B cell (primary cell): ENCODE measurements at regions not wholly inside any gene's neighbourhood (a gene's known extent, or its start where the extent isn't known, plus 50 kb on each side); places are given as distances from the start of the nearest gene placed in this dataset.

Experiments
- ATAC-seq: fragments of 200-7000 bp; cut with Tn5 transposase; one replicate; pipeline ENCODE4 v1.10.0; 2021; ENCODE audit warnings: low read depth, mild to moderate bottlenecking, moderate number of reproducible peaks, moderate library complexity
- CTCF ChIA-PET: fragments of 350-600 bp; sonication (Branson Sonifier 250); formaldehyde crosslinking; loops from one replicate; lab custom pipeline; 2021; ENCODE audit warnings: antibody characterized with exemption, inconsistent platforms; lab: Charles Lee
- POLR2A ChIA-PET: fragments of 350-600 bp; sonication (Branson Sonifier 250); formaldehyde crosslinking; loops from one replicate; lab custom pipeline; 2021; ENCODE audit warnings: antibody characterized with exemption; lab: Charles Lee
- DNase-seq: peaks from one replicate; pipeline ENCODE4 v3.0.0; 2013
- H2AFZ ChIP-seq: 2 replicates; pipeline ENCODE4 v1.6.1; 2012; ENCODE audit warnings: mild to moderate bottlenecking, low read depth, low read length; ENCODE audit not compliant: insufficient read depth, poor library complexity, severe bottlenecking
- H3K27ac ChIP-seq, 2 donors: 1 replicate in 1 of 2; 2 replicates in 1 of 2; pipeline ENCODE4 v1.5.1; 2012 to 2013; ENCODE audit warnings: low read length in 2 of 2, mild to moderate bottlenecking in 2 of 2, moderate library complexity in 1 of 2
- H3K27me3 ChIP-seq, 4 experiments: fragments of 200-600 bp in 1 of 4; sonication (generic) in 1 of 4; replicated peaks in 1 of 4; 1 replicate in 2 of 4; 2 replicates in 2 of 4; pipeline versions ENCODE4 v1.6.1 to v1.7.0; 2013 to 2016; ENCODE audit warnings: low read length in 3 of 4, mild to moderate bottlenecking in 2 of 4, mixed read lengths in 1 of 4, moderate library complexity in 1 of 4; ENCODE audit not compliant: insufficient read depth in 4 of 4, control insufficient read depth in 3 of 4; ENCODE audit errors: control extremely low read depth in 1 of 4
- H3K36me3 ChIP-seq, 2 experiments: replicated peaks in 1 of 2; 1 replicate in 1 of 2; 2 replicates in 1 of 2; pipeline versions ENCODE4 v1.6.1 to v1.7.1; 2013; ENCODE audit warnings: low read length in 1 of 2; ENCODE audit not compliant: insufficient read depth in 2 of 2, control insufficient read depth in 1 of 2; ENCODE audit errors: control extremely low read depth in 1 of 2, extremely low read depth in 1 of 2
- H3K4me1 ChIP-seq, 2 donors: fragments of 200-600 bp in 1 of 2; sonication (generic) in 1 of 2; 1 replicate in 1 of 2; 2 replicates in 1 of 2; pipeline versions ENCODE4 v1.5.1 to v1.6.1; 2013 to 2017; ENCODE audit warnings: low read length in 2 of 2; ENCODE audit not compliant: control insufficient read depth in 2 of 2, insufficient read depth in 2 of 2
- H3K4me2 ChIP-seq: replicated peaks from 2 replicates; pipeline ENCODE3; 2012; ENCODE audit warnings: mild to moderate bottlenecking, low read depth, low read length; ENCODE audit not compliant: poor library complexity, severe bottlenecking
- H3K4me3 ChIP-seq, 5 experiments: fragments of 200-600 bp in 1 of 5; sonication (generic) in 1 of 5; 1 replicate in 3 of 5; 2 replicates in 2 of 5; pipeline versions ENCODE4 v1.5.1 to v1.7.0; 2011 to 2016; ENCODE audit warnings: low read length in 4 of 5, mild to moderate bottlenecking in 4 of 5, low read depth in 2 of 5, control low read depth in 1 of 5, moderate library complexity in 1 of 5; ENCODE audit not compliant: insufficient read depth in 1 of 5; ENCODE audit errors: control extremely low read depth in 1 of 5, extremely low read depth in 1 of 5
- H3K79me2 ChIP-seq: fragments of 200-600 bp; sonication (generic); one replicate; pipeline ENCODE4 v1.6.0; 2016; ENCODE audit warnings: low read length; ENCODE audit not compliant: control insufficient read depth, insufficient read depth
- H3K9ac ChIP-seq: fragments of 200-600 bp; sonication (generic); 2 replicates; pipeline ENCODE4 v1.6.1; 2017; ENCODE audit warnings: mild to moderate bottlenecking, low read length, moderate library complexity
- H3K9me3 ChIP-seq, 3 donors: one replicate each; pipeline versions ENCODE4 v1.6.1 to v1.7.1; 2013; ENCODE audit warnings: low read length in 2 of 3; ENCODE audit not compliant: control insufficient read depth in 2 of 3, insufficient read depth in 1 of 3; ENCODE audit errors: control extremely low read depth in 1 of 3
- H4K20me1 ChIP-seq: 2 replicates; pipeline ENCODE4 v1.6.0; 2012; ENCODE audit warnings: mild to moderate bottlenecking, low read length; ENCODE audit not compliant: insufficient read depth, control insufficient read depth, poor library complexity, severe bottlenecking
- H3K27ac Mint-ChIP-seq: one replicate; pipeline ENCODE4 v1.8.0; 2021; ENCODE audit warnings: mixed read lengths
- H3K27me3 Mint-ChIP-seq: one replicate; pipeline ENCODE4 v1.8.0; 2021; ENCODE audit warnings: mixed read lengths
- H3K4me1 Mint-ChIP-seq: one replicate; pipeline ENCODE4 v1.8.0; 2021; ENCODE audit warnings: mixed read lengths
- H3K4me3 Mint-ChIP-seq: one replicate; pipeline ENCODE4 v1.8.0; 2021; ENCODE audit warnings: mixed read lengths
- H3K9me3 Mint-ChIP-seq: one replicate; pipeline ENCODE4 v1.8.0; 2022; ENCODE audit warnings: mixed read lengths; ENCODE audit not compliant: insufficient read depth
- CTCF ChIP-seq: fragments of 200-600 bp; IDR thresholded peaks from one replicate; pipeline ENCODE4 v1.8.0; 2022; ENCODE audit warnings: antibody characterized with exemption, mild to moderate bottlenecking
- EZH2 ChIP-seq: IDR thresholded peaks from 2 replicates; pipeline ENCODE4 v1.6.1; 2012; ENCODE audit warnings: borderline replicate concordance, low read depth, mild to moderate bottlenecking, moderate library complexity, low read length; ENCODE audit not compliant: insufficient read depth, poor library complexity, severe bottlenecking
- WGBS: methylation state at CpG from one replicate; pipeline ENCODE4 v1.1.5; 2013; ENCODE audit warnings: missing lambda C conversion rate; ENCODE audit not compliant: insufficient coverage; 5-methylcytosine and 5-hydroxymethylcytosine counted together
- intact Hi-C: fragments of 100-400 bp; cut with micrococcal nuclease; formaldehyde crosslinking; loops from one replicate; pipeline ENCODE4 v1.10.0; 2022

GRCh38 chr1:185500001-185500626 lies 183.1 kb upstream of the IVNS1ABP start:
- H3K36me3 ChIP-seq, result no peaks in the 10 kb centered on the region
- Mint-ChIP-seq H3K9me3 (peaks cover 2% of the 10 kb centered on the region), H3K27ac (no peak overlapping the region), H3K4me3 (no peak overlapping the region), H3K27me3 (peaks cover 5% of the 10 kb centered on the region), H3K4me1 (no peaks in the 10 kb centered on the region)
- no peaks in the 10 kb centered on the region for H3K27me3 ChIP-seq
- H3K27ac ChIP-seq, result no peak overlapping the region
- no peak overlapping the region for H3K9ac ChIP-seq
- POLR2A ChIA-PET, result no interaction called here
- no peaks in the 10 kb centered on the region for H4K20me1 ChIP-seq
- H3K4me3 ChIP-seq, result no peak overlapping the region
- no peak for ATAC-seq
- no peak overlapping the region for H2AFZ ChIP-seq
- DNase-seq, result no peak
- no peak overlapping the region for H3K4me2 ChIP-seq
- WGBS, result 50% methylated on average over 2 of the region's 4 CpGs
- TF ChIP-seq EZH2, result no peak
- no peak for TF ChIP-seq CTCF
- CTCF ChIA-PET, result no interaction called here
- peaks cover 0 to 2% (median 0%) of the 10 kb centered on the region in 3 donors for H3K9me3 ChIP-seq
- H3K79me2 ChIP-seq, result no peaks in the 10 kb centered on the region
- intact Hi-C loops, result no loop called here
- no peaks in the 10 kb centered on the region for H3K4me1 ChIP-seq

DNA sequence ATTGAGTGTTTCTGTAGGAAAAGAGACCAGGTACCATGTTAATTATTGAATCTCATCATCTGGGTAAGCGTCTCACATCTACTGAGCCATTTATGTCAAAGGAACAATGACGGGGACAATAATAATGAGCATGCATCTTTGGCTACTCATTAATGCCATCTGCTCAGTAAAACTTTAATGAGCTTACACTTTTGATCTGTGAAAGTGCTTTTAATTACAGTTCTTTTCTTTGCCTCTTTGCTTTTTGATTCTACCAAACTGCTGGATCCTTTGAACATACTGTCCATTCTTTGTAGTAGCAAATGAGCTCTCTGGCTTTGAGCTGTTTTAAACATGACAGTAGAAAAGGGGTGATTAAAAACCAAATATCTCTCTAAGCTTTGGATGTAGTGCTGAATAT lies 181.2 kb upstream of the IVNS1ABP start:
- Histone ChIP-seq H3K4me2 (no peak overlapping the region), H3K4me3 (no peak overlapping the region), H3K27me3 (no peaks in the 10 kb centered on the region), H3K79me2 (no peaks in the 10 kb centered on the region), H3K27ac (no peak overlapping the region), H4K20me1 (no peaks in the 10 kb centered on the region), H3K36me3 (no peaks in the 10 kb centered on the region), H3K4me1 (no peaks in the 10 kb centered on the region), H3K9me3 (no peaks in the 10 kb centered on the region), H2AFZ (no peak overlapping the region), H3K9ac (no peak overlapping the region)
- ChIA-PET POLR2A (no interaction called here), CTCF (interaction anchor here (1.0 kb wide), 1 partner anchor 13 kb away, joined by 3 read pairs; no protein-coding TSS in a partner anchor)
- WGBS, result no CpG with 5 or more reads among the region's 2 CpGs
- H3K27ac Mint-ChIP-seq, result no peak overlapping the region
- peaks cover 2% of the 10 kb centered on the region for H3K9me3 Mint-ChIP-seq
- TF ChIP-seq CTCF (no peak), EZH2 (no peak)
- peaks cover 5% of the 10 kb centered on the region for H3K27me3 Mint-ChIP-seq
- H3K4me1 Mint-ChIP-seq, result no peaks in the 10 kb centered on the region
- no peak overlapping the region for H3K4me3 Mint-ChIP-seq
- DNase-seq (no peak), ATAC-seq (no peak)
- intact Hi-C loops, result no loop called here
